Psoas muscle (tissue), 7 donors: ENCODE measurements at regions not wholly inside any gene's neighbourhood (a gene's known extent, or its start where the extent isn't known, plus 50 kb on each side); places are given as distances from the start of the nearest gene placed in this dataset.

Source experiments
- ATAC-seq, 4 donors: fragments of 200-7000 bp; cut with Tn5 transposase; one replicate each; pipeline ENCODE4 v1.9.1; 2020; ENCODE audit warnings: moderate library complexity in 3 of 4, mild to moderate bottlenecking in 2 of 4
- DNase-seq, 2 donors: peaks; one replicate each; pipeline ENCODE4 v3.0.0-alpha.2; 2020
- H3K27ac ChIP-seq: fragments of 200-600 bp; one replicate; pipeline ENCODE4 v1.8.0; 2022
- H3K27me3 ChIP-seq, 3 donors: fragments of 200-600 bp in 1 of 3; one replicate each; pipeline versions ENCODE4 v1.6.1 to v1.8.0; 2013 to 2022; ENCODE audit warnings: low read length in 2 of 3, mild to moderate bottlenecking in 2 of 3, moderate library complexity in 1 of 3; ENCODE audit not compliant: insufficient read depth in 3 of 3
- H3K36me3 ChIP-seq, 2 donors: fragments of 200-600 bp in 1 of 2; one replicate each; pipeline versions ENCODE4 v1.6.1 to v1.8.0; 2013 to 2022; ENCODE audit warnings: low read depth in 1 of 2, mild to moderate bottlenecking in 1 of 2, moderate library complexity in 1 of 2; ENCODE audit not compliant: insufficient read depth in 1 of 2
- H3K4me1 ChIP-seq: fragments of 200-600 bp; one replicate; pipeline ENCODE4 v1.8.0; 2022
- H3K4me3 ChIP-seq: fragments of 200-600 bp; one replicate; pipeline ENCODE4 v1.8.0; 2022; ENCODE audit warnings: mild to moderate bottlenecking
- H3K9me3 ChIP-seq: fragments of 200-600 bp; one replicate; pipeline ENCODE4 v1.8.0; 2022
- WGBS, 3 donors: extraction: QIAGEN DNeasy Blood & Tissue Kit; methylation state at CpG; one replicate each; pipeline versions ENCODE4 v1.1.6 to v1.1.7; 2013; 5-methylcytosine and 5-hydroxymethylcytosine counted together
- intact Hi-C, 2 donors: fragments of 100-400 bp; cut with DNase I; formaldehyde crosslinking; loops; one replicate each; pipeline versions ENCODE4 v1.11.0 to v1.14.2; 2022
- TF ChIP-seq, protein P1 (sequence below): fragments of 200-600 bp; IDR thresholded peaks from one replicate; pipeline ENCODE4 v1.8.0; 2022; ENCODE audit warnings: antibody characterized with exemption
- donor health status: healthy with polysubstance abuse.
- donor health status: DM: no; HTN: no; CAD: no; lungs with moderate emphysema.
- donor health status: Bipolar disorder and iron deficiency.
- donor health status: healthy.
- donor health status: DM: yes; HTN: yes; CAD: no.
- donor health status: DM: no; HTN: no; CAD: no.
- donor health status: DM: yes; HTN: yes; CAD: no.

DNA sequence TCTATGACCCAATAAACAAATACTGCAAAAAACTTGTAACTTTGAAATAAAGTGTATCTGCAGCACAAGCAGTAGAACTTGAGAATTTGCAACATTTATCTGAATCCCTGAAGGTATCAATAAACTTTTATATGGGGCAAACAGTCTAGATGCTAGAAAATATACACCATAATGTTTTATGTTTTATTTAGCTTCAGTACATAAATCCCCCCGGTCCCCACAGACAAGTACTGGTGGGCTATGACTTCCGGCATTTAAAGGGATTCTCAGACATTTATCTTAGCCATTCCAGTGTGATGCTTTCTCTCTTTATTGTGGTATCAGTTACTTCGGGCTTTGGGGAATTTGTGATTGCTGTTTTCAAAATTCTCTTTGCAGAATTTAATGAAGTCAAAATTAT, 390.4 kb downstream of the SIPA1L2 start:
- ATAC-seq (no peak), DNase-seq (no peak)
- 53 to 59% (median 57%) methylated on average over 3 of the region's 3 CpGs for WGBS, 3 donors
- H3K27me3 ChIP-seq: peaks cover 0 to 2% (median 0%) of the 10 kb centered on the region in 3 donors
- no peaks in the 10 kb centered on the region for H3K4me1 ChIP-seq
- no peak overlapping the region for H3K27ac ChIP-seq
- TF ChIP-seq, protein P1, sequence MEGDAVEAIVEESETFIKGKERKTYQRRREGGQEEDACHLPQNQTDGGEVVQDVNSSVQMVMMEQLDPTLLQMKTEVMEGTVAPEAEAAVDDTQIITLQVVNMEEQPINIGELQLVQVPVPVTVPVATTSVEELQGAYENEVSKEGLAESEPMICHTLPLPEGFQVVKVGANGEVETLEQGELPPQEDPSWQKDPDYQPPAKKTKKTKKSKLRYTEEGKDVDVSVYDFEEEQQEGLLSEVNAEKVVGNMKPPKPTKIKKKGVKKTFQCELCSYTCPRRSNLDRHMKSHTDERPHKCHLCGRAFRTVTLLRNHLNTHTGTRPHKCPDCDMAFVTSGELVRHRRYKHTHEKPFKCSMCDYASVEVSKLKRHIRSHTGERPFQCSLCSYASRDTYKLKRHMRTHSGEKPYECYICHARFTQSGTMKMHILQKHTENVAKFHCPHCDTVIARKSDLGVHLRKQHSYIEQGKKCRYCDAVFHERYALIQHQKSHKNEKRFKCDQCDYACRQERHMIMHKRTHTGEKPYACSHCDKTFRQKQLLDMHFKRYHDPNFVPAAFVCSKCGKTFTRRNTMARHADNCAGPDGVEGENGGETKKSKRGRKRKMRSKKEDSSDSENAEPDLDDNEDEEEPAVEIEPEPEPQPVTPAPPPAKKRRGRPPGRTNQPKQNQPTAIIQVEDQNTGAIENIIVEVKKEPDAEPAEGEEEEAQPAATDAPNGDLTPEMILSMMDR: no peak
- no peaks in the 10 kb centered on the region for H3K36me3 ChIP-seq
- no peaks in the 10 kb centered on the region for H3K9me3 ChIP-seq
- no peak overlapping the region for H3K4me3 ChIP-seq
- intact Hi-C loops: no loop called here

DNA sequence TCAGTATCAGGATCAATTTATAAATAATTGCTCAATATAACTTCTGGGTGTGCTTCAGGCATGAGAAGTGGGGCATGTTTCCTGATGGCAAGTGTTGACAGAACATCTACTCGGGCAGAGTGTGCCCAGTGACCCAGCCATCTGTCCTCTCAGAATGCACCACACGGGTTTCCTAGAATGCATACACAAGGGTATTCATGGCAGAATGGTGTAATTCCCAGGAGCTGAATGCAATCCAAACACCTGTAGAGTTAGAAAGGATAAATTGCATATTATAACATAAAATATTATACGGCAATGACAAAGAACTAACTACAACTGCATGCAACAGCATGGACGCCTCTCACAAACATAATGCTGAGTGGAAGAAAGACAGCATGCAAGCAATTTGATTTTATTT, 391.9 kb downstream of the SIPA1L2 start:
- Histone ChIP-seq H3K36me3 (no peaks in the 10 kb centered on the region), H3K27me3 (peaks cover 0 to 2% (median 0%) of the 10 kb centered on the region in 3 donors), H3K9me3 (no peaks in the 10 kb centered on the region), H3K4me1 (no peaks in the 10 kb centered on the region), H3K4me3 (no peak overlapping the region), H3K27ac (no peak overlapping the region)
- no peak for DNase-seq
- no peak for ATAC-seq
- 63 to 68% (median 68%) methylated on average over 4 of the region's 4 CpGs for WGBS, 3 donors
- TF ChIP-seq, protein P1: no peak
- intact Hi-C loops: no loop called here

DNA sequence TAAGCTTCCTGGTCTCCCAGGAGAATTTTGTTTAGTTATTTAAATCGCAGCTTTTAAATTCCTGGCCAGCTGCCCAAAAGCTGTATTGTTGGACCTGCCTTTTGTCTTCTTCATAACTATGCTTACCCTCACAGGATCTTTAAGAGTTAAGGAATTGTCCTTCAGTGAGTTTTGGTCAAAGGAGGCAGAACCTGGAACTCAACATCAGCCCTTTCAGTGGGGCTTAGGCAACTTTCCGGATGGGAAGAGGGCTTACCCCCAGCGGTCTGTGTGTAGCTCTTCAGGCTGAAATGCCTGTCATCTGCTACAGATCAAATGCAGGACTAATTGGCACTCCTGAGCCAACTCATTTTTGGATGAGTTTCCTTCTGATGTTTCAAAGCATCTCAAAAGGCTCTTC, 402.6 kb downstream of the SIPA1L2 start:
- no peak overlapping the region for H3K4me3 ChIP-seq
- TF ChIP-seq, protein P1: no peak
- intact Hi-C loops: no loop called here
- no peak for DNase-seq
- H3K9me3 ChIP-seq: no peaks in the 10 kb centered on the region
- ATAC-seq: no peak
- no peaks in the 10 kb centered on the region for H3K4me1 ChIP-seq
- H3K36me3 ChIP-seq: no peaks in the 10 kb centered on the region
- H3K27me3 ChIP-seq: no peaks in the 10 kb centered on the region
- no peak overlapping the region for H3K27ac ChIP-seq
- WGBS, 3 donors: 14 to 20% (median 19%) methylated on average over 3 of the region's 3 CpGs

DNA sequence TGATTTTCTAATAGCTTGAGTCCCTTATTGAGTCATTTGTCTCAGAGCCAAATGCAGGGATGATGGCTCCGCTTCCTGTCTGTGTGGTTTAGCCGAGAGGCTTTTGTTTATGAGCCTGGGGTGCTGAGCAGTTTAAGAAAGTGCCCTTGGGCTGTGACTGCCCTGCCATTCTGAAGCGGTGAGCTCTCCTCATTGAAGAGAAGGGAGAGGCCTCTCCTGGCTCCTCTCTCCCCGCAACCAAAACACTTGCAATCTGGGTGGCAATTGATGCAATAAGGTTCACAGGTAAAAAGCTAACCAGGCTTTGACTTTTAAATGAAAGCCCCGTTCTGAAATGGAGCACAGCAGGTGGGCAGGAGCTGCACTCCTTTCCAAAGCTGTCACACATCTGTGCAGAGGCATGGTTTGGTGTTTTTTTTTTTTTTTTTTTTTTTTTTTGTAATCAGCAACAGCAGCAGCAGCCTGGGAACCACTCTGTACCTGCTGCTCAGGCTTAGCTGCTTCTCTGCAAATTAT, 403.7 kb downstream of the SIPA1L2 start:
- DNase-seq: no peak
- Histone ChIP-seq H3K4me3 (no peak overlapping the region), H3K9me3 (no peaks in the 10 kb centered on the region), H3K36me3 (no peaks in the 10 kb centered on the region), H3K4me1 (no peaks in the 10 kb centered on the region), H3K27me3 (no peaks in the 10 kb centered on the region), H3K27ac (no peak overlapping the region)
- intact Hi-C loops: no loop called here
- no peak for ATAC-seq
- WGBS, 3 donors: 59 to 80% (median 67%) methylated on average over 5 of the region's 5 CpGs
- TF ChIP-seq, protein P1: no peak
